Left renal cortex interstitium (tissue), 4 donors: ENCODE measurements at regions not wholly inside any gene's neighbourhood (a gene's known extent, or its start where the extent isn't known, plus 50 kb on each side); places are given as distances from the start of the nearest gene placed in this dataset.

Experiments
- DNase-seq, 4 donors: peaks; one replicate each; pipeline ENCODE4 v3.0.0-alpha.2; 2013; ENCODE audit warnings: low read depth in 4 of 4, low spot score in 2 of 4, missing footprints in 1 of 4

GRCh38 chr7:18081617-18082016 lies 54.0 kb upstream of the PRPS1L1 start:
- DNase-seq, result no peak

- DNase-seq, result no peak
These were observed 54.5 kb upstream of the PRPS1L1 start for GRCh38 chr7:18082169-18082568.

DNA sequence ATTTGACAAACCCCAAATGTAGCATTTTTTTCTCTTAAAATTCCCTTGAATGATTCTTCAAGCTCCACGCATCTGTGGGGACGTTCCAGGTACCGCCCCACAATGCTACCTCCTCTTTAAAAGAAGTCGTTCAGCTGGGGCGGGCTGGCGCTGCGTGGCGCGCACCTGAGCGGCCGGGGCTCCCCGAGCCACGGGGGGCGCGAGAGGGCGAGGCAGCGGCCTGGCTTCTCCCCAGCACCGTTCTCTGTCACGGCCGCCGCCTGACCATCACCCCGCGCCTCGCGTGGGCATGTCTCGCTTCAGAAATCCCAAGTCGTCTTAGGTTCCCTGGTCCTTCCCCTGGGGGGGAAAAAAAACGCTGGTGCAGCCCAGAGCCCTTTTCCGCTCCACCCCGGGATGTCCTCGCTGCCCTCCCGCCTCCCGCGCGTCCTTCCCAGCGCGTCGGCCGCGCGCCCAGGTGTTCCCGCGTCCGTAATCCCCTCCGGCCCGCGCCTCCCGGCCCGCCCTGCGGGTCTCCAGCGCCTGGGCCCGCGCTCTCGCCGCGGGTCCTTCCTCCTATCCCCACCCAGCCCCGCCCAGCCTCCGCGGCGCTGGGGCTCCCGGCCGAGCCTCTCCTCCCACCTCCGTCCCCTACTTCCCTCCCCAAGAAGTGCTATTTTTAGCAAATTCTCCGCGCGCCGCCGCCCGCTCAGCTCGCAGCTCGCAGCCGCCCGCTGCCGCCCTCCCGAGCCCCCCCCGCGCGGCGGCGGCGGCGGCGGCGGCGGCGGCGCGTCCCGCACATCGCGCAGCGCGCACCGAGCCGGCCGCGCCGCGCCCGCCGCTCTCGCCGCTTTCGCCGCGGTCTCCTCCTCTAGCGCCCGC lies 58.7 kb upstream of the PRPS1L1 start:
- peak in 2 of 4 donors; percentile 23 to 29 for DNase-seq

GRCh38 chr7:18087026-18087686 lies 59.5 kb upstream of the PRPS1L1 start:
- peak in 2 of 4 donors; percentile 16 to 23 for DNase-seq

DNA sequence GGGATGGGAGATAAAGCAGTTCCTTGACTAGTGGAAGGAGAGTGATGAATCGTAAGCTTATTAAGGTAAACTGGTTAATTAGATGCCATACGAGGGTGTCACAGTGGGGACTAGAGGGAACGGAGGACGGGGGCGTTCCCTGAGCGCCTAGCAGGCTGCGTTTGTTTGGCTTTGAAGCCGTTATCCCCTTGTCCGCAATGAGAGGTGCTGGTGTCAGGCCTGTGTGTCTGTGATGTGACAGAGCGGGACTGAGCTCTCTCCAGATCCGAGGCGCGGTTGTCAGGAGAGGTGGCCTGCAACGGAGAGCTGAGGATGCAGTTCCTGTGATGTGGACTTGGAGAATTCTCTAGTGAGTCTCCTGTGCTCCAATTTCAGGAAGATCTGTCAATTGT lies 60.0 kb upstream of the PRPS1L1 start:
- DNase-seq, result peak in 1 of 4 donors; percentile 9

DNA sequence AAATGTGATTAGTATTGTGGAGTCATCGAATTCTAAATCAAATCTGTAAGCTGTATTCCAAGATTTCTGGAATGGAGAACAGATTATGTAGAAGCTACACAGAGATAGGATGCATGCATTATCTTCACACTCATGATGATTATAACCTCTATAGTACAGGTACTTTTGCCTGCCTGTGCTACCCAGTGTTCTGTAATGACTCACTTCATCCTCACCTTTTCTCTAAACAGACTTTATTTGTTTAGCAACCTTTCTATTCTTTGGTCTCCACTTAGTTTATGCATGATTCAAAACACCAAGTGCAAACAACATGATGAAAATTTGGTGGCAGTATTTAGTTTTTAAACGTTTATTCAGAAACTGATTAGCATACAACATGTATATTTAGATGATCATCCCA lies 68.4 kb upstream of the PRPS1L1 start:
- no peak for DNase-seq

DNA sequence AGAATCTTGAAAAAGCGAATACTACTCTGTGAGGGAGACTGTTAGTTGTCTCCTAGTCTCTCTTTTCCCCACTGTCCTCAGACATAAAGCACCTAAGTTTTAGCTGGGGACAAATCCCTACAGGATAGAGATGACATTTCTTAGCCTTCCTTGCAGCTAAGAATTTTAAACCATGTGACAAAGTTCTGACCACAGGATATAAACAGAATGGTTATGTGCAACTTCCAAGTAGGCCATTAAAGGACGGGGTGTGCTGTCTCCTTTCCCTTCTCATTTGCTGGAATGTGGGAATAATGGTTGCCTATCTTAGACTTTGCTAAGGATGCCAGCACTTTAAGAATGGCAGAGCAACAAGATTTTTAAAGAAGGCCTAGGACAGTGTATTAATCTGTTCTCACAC lies 74.9 kb upstream of the PRPS1L1 start:
- DNase-seq, result no peak

DNA sequence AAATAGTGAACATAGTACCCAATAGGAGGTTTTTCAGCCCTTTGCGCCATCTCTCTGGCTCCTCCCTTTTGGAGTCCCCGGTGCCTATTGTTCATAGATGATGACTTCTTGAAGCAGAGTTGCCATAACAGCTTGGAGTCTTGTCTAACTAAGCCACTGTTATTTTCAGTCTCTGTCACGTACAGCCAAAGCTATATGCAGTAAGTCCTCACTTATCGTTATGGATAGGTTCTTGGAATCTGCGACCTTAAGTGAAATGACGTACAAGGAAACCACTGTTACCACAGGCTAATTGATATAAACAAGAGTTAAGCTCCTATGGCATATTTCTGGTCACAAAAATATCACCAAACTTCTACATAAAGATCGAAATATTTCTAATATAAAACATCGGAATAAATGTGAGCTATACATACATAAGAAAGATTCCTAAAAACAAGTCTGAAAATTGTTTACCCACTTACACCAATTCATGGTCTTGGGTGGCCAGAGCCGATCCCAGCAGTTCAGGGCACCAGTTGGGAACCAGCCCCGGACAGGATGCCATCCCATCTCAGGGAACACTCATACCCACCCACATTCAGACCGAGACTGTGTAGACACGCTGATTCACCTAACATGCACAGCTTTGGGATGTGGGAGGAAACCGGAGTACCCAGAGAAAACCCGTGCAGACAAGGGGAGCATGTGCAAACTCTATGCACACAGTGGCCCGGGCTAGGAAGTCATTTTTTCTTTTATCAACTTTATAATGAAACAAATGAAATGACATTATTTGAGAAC lies 76.0 kb upstream of the PRPS1L1 start:
- no peak for DNase-seq

GRCh38 chr7:18109762-18110161 lies 82.1 kb upstream of the PRPS1L1 start:
- DNase-seq, result no peak

- DNase-seq, result no peak
These were observed 89.0 kb upstream of the PRPS1L1 start for GRCh38 chr7:18116661-18117060.

GRCh38 chr7:18117482-18117881 lies 89.8 kb upstream of the PRPS1L1 start:
- DNase-seq, result no peak

DNA sequence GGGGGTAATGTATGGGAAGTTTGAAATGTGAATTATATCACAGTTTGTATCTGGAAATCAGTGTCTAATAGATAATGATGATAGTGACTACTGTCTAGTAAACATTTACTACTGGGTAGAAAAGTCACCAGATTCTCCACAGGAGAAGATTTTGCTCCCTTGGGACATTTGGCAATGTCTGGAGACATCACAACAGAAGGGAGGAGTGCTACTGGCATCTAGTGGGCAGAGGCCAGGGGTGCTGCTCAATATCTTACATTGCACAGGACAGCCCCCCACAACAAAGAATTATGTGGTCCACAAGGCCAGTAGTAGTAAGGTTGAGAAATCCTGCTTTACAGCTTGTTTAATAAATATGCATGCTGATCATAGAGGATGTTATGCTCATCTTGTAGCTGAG lies 92.3 kb upstream of the PRPS1L1 start:
- no peak for DNase-seq

DNA sequence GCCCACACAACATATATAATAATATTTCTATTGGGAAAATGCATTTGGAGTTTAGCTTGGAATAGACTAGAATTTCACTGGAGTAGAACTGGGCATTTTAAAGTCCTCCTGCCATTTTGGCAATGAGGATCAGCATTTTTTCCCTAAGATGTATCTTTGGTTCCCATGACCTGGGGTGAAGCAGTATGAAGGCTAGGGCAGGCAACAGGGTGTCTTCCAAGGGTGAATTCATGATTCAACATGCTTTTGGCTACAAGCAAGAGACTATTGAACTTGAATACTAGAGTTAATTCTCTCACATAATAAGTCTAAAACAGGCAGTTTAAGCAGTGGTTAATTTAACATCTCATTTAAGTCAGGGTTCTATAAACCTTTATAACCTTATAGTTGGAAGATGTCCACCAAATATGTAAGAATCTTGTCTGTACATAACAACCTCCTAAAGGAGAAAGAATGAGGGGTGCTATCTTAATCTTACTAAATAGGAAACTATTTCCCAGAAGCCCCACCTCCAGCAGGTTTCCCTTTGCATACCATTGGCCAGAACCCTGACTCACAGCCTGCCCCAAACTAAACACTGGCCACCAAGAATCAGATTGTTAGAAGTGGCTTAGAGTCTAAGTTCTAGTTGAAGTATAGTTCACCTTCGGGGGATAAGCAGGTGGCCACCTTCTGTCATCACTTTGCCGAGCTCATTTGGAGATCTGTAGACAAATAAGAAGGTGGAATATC lies 96.0 kb upstream of the PRPS1L1 start:
- no peak for DNase-seq

GRCh38 chr7:18125476-18125875 lies 97.8 kb upstream of the PRPS1L1 start:
- DNase-seq, result peak in 3 of 4 donors; percentile 45 to 59 (median 56)

DNA sequence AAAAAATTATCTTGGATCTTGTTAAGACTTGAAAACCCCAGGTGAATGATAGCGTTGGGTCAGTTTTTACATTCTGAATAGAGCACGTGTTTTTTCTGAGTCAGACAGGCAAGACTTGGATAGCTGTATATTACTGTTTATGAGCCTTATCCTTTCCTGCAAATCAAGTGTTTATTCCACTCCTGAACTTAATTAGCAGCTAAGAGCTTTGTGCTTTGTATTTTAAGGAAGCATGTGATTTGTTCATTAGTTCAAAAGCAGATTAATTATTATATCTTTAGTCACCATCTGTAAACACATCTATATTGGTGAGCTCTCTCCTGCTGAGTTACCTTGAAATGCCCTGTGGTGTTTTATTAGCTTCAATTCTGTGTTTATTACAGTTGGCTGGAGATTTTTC lies 98.6 kb upstream of the PRPS1L1 start:
- DNase-seq, result peak in 1 of 4 donors; percentile 29

DNA sequence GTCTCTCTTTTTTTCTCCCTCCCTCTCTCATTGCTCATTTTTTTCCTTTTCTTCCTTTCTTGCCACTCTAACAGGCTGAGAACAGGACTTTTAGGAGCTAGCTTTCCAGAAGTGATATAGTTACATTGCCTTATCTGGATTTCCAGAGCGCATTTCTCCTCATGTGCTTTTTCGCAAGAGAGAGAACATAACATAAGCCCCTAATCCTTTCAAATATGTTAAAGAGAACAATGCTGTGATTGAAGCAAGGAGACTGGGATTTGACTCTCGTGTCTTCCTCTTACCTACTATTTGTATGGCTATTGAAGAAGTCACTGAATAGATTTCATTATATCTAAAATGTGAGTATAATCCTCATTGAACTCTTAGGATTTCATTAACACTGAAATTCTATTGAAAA lies 101.2 kb upstream of the PRPS1L1 start:
- no peak for DNase-seq

DNA sequence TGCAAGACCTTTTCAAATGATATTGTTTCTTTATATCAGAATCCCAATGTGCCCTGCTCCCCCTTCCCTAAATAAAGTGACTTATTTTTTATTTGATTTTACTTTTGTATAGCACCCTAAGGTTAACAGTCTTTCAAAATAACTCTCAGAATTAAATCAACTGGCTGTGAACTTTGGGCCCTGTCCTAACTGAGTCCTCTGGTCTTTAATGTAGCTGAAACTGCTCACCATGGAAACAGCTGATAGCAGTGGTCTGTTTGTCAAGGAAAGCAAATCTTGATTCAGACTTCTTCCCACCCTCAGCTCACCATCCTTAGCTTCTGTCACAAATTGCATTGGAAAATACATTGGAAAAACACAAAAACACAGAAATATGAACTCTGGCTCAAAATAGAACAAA lies 105.2 kb upstream of the PRPS1L1 start:
- DNase-seq, result no peak

- DNase-seq, result no peak
These were observed 106.3 kb upstream of the PRPS1L1 start for GRCh38 chr7:18133921-18134320.

GRCh38 chr7:18140943-18141342 lies 113.3 kb upstream of the PRPS1L1 start:
- DNase-seq, result no peak

DNA sequence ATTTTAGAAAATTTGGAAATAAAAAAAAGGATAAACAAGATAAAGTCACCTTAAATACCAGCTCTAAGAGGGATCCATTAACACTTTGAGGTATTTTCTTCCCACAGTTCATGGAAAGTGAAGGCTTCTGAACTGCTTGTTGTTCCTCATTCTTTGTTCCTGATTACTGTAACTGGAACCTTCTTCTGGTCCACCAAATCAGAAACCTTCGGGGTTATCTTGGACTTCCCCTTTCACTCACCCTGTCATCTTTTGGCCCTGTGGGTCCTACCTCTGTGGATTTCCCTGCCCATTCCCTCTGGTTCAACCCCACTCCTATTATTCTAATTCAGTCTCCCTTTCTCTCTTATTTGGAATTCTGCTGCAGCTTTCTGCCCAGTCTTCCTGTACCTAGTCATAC lies 116.5 kb upstream of the PRPS1L1 start:
- no peak for DNase-seq

DNA sequence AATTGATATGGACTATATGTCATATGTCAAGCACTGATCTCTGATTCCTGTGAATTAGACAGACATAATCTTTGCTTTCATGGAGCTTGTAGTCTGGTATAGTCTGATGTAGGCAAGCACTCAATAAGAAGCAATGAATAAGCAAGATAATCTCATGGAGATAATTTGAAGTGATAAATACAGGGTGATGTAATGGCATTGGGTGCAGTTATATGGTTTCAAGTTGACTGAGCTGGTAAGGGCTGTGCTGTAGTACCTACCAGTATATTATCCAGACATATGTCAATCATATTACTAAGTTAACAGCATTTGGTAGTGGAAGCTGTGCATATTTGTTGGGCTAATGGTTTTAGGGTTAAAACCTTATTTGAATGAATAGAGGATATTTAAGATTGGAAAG lies 117.5 kb upstream of the PRPS1L1 start:
- DNase-seq, result no peak
